T-helper 2 cell (primary cell): ENCODE measurements at regions not wholly inside any gene's neighbourhood (a gene's known extent, or its start where the extent isn't known, plus 50 kb on each side); places are given as distances from the start of the nearest gene placed in this dataset.

Experiments used
- DNase-seq, 5 experiments: peaks; one replicate each; pipeline versions ENCODE4 v3.0.0 to v3.0.0-alpha.2; 2012 to 2022

GRCh38 chr2:18376936-18377335 is 183.5 kb downstream of the RDH14 start:
- DNase-seq: no peak

- DNase-seq: no peak
Observed at GRCh38 chr2:18373664-18374063, 186.8 kb downstream of the RDH14 start.

DNA sequence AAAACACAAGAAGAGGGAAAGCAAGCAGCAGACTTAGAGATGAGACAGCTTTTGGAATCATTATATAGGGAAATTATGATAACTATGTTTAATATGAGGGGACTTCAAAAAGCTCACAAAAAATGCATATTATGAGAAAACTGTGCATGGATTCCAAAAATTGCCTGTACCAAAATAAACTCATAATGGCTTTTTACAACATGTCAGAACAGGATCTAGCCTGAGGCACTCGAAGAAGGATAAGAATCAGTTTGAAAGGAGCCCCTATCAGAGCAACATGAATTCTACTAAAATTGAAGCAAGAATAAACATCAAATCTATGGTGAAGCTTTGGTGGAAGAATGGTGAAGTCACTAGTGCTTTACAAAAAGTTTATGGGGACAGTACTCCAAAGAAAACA is 187.4 kb downstream of the RDH14 start:
- no peak for DNase-seq

DNA sequence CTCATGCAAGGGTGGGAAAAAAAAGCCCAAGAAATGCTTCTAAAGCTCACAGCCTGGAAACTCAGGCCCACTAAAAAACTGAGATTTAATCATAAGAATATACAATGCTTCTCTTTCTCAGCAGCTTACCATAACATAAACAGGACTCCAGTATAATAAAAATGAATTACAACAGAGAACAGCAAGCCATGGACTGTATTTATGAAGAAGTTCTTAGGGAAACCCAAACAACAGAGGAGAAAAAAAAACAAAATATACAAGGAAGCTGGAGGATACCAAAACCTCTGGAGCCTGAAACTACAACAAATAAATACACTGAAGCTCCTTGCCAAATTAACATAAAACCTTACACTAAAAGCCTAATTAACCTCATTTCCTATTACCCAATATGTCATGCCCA is 187.8 kb downstream of the RDH14 start:
- DNase-seq: no peak

GRCh38 chr2:18369760-18370159 is 190.7 kb downstream of the RDH14 start:
- DNase-seq: no peak

DNA sequence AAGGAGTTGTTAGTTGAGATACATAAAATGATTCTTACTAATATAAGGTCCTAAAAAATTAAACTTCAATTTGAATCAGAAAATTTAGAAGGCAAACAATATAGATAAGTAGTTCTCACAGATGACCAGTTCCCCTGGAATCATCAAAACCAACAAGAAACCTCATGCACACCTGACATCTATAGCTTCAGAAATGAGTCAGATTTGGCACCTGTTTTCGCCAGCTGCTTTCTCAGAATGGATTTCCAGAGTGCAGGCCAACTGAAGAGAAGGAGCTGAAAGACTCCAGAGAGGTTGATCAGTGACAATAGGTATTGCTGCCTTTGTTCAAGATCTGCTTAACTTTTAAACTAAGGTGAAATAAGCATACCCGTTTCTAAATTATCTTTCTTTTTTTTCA is 192.4 kb downstream of the RDH14 start:
- DNase-seq: no peak

- DNase-seq: no peak
Observed at GRCh38 chr2:18365342-18365741, 195.1 kb downstream of the RDH14 start.

- no peak for DNase-seq
Observed at GRCh38 chr2:18363348-18363747, 197.1 kb downstream of the RDH14 start.

- DNase-seq: no peak
Observed at GRCh38 chr2:18362696-18363095, 197.8 kb downstream of the RDH14 start.

DNA sequence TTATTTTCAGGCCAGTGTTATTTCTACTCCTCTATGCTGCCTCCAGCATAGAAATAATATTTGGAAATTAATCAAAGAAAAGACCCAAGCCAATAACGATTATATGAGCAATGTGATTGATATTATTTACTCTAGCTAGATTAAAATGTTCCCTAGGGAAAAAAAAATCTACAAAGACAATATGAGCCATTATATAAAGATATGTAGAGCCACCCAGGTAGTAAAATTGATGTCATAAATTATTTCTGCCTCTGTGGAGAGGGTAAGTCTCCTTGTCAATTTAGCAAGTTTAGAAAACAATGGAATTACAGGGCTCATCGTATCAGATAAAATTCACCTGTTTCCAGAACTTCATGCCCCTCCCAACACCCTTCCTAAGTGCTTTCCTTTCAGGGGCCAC is 202.9 kb downstream of the RDH14 start:
- DNase-seq: no peak

- no peak for DNase-seq
Observed at GRCh38 chr2:18356676-18357075, 203.8 kb downstream of the RDH14 start.

GRCh38 chr2:18349421-18349820 is 211.0 kb downstream of the RDH14 start:
- no peak for DNase-seq

GRCh38 chr2:18346874-18347273 is 213.6 kb downstream of the RDH14 start:
- no peak for DNase-seq

- no peak for DNase-seq
Observed at GRCh38 chr2:18346344-18346743, 214.1 kb downstream of the RDH14 start.

- no peak for DNase-seq
Observed at GRCh38 chr2:18345848-18346247, 214.6 kb downstream of the RDH14 start.

GRCh38 chr2:18342901-18343300 is 217.6 kb downstream of the RDH14 start:
- no peak for DNase-seq

GRCh38 chr2:18339326-18339725 is 221.1 kb downstream of the RDH14 start:
- DNase-seq: no peak

DNA sequence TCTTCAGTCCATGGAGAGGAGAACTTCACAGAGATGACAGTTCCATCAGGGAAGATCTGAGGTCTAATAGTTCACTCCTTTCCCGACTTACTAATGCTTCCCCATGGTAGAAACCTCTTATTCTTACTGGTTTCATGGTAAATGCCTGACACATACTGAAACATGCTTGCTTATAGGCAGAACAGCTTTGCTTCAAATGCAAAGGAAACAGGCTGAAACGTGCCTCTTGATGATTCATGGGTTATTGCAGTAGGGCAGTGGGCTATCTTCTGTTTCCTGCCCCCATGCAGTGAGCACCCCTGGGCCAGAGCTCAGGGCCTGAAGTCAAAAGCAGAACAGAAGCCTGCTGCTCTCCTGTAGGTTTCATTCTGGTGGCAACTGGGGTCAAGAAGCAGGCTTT is 223.5 kb downstream of the RDH14 start:
- DNase-seq: no peak

- DNase-seq: no peak
Observed at GRCh38 chr2:18332477-18332876, 228.0 kb downstream of the RDH14 start.

DNA sequence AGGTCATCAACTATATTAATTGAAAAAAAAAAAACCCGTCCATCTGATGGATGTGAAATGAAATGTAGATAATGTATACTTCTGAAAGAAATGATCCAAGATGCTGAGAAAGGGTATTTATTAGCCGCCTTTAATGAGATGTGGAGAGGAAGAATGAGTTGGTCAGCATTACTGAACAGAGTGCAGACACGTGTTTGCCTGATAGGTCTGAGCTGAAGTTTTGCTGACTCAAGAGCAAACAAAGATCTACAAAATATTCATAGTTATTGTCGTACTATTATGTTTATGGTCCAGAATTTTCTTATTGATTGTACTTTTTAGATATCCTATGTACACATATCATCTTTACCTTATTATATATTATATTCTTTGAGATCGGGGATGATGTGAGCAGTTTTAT is 235.3 kb downstream of the RDH14 start:
- no peak for DNase-seq

DNA sequence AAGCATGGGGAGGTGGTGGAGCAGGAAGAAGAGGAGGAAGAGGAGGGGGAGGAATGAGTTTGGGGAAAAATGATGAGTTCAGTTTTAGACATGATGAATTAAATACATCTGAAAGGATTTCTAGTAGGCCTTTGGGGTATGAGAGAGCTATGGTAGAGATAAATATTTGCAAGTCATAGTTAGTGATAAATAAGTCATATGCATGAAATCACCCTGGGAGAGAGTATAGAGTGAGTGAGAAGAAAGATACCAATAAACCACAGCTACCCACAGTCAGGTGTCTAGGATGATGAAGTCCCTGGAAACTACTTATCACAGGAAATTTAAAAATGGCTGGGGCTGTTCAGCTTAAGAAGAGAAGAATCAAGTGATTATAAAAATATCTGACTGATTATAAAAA is 240.5 kb downstream of the RDH14 start:
- no peak for DNase-seq

- no peak for DNase-seq
Observed at GRCh38 chr2:18317017-18317416, 243.4 kb downstream of the RDH14 start.

DNA sequence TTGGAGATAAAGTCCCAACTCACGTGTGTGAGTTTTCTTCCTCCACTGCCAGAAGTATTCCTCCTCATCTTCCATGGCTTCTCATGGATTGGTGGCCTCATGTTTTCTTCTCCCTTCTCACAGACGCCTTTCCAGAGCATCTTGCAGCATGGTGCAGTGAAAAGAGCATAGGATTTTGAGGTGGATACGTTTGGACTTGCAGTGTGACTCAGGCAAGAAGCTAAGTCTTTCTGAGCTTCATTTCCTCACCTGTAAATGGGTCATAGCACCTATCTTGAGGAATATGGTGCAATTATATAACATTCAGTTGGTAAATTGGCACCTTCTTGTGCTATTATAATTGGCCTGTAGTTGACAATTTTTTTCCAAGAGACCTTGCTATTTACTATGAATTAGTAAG is 247.6 kb downstream of the RDH14 start:
- no peak for DNase-seq

DNA sequence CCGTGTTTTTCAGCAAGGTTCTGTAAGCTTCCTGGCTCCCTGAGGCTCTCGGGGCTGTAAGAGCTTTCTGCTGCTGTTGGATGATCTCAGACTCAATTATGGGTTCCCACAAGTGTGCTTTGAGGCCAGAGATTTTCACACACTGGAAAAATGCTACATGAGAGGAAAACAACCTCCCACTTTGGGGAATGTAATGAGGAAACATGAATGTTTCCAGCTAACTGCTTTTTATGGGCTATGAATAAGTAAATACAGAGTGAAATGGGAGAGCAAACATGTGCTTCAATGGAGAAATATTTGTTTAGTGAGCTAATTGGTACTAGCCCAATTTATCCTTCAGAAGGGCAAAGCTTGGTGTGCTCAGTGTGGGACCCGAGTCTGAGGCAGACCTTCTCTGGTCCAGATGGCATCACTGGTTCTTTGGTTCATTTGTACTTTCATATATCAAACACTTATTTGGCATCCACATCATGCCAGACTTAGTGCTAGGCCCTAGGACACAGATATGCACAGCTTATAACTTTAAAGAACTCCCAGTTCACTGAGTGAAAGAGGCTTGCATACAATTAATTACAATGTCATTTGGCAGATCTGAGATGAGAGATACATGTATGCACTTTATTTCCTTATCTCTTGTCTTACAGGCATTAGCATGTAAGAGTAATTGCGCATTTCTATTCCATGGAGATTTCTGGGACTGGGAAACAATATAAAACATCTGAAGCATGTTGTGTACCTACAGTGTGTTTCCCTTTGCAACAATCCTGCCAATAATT is 248.8 kb downstream of the RDH14 start:
- DNase-seq: no peak

- no peak for DNase-seq
Observed at GRCh38 chr2:18309627-18310026, 250.8 kb downstream of the RDH14 start.
